ENCODE measurements at regions not wholly inside any gene's neighbourhood (a gene's known extent, or its start where the extent isn't known, plus 50 kb on each side); places are given as distances from the start of the nearest gene placed in this dataset.

GRCh38 chr2:226308986-226309385 lies 490.6 kb downstream of the IRS1 start:
- Histone ChIP-seq H3K27ac (ENCODE audit: low read depth in 1 of 2, low read length in 2 of 2) (no peak overlapping the region), H3K4me1 (ENCODE audit: insufficient read depth, low read length) (no peaks in the 10 kb centered on the region), H3K27me3 (ENCODE audit: control insufficient read depth in 1 of 2, insufficient read depth in 2 of 2, low read length in 2 of 2) (peaks cover 0 to 4% of the 10 kb centered on the region in 2 experiments), H3K4me3 (ENCODE audit: low read length) (no peak overlapping the region), H3K36me3 (ENCODE audit: insufficient read depth, low read length) (no peaks in the 10 kb centered on the region), H3K9me3 (ENCODE audit: control insufficient read depth in 1 of 2, insufficient read depth in 1 of 2, low read length in 2 of 2) (no peaks in the 10 kb centered on the region)
- peaks cover 28% of the 10 kb centered on the region for H3K27me3 Mint-ChIP-seq
- TF ChIP-seq CTCF (IDR thresholded peaks at IDR 0.05), result no peak
- no peaks in the 10 kb centered on the region for H3K4me1 Mint-ChIP-seq (ENCODE audit: low read depth)
- DNase-seq (no peak), ATAC-seq (ENCODE audit: poor library complexity) (no peak)
- H3K4me3 Mint-ChIP-seq, result no peak overlapping the region
- ChIA-PET CTCF (no interaction called here), POLR2A (no interaction called here)
- H3K27ac Mint-ChIP-seq, result no peak overlapping the region
- no peaks in the 10 kb centered on the region for H3K9me3 Mint-ChIP-seq
- H3K36me3 Mint-ChIP-seq (ENCODE audit: low read depth), result no peaks in the 10 kb centered on the region
- intact Hi-C loops (cut with DNase I, micrococcal nuclease), result no loop called here

GRCh38 chr2:226308323-226308680 lies 491.3 kb downstream of the IRS1 start:
- DNase-seq (no peak), ATAC-seq (ENCODE audit: poor library complexity) (no peak)
- Mint-ChIP-seq H3K27ac (no peak overlapping the region), H3K9me3 (no peaks in the 10 kb centered on the region), H3K36me3 (ENCODE audit: low read depth) (no peaks in the 10 kb centered on the region), H3K27me3 (peaks cover 26% of the 10 kb centered on the region), H3K4me3 (no peak overlapping the region), H3K4me1 (ENCODE audit: low read depth) (no peaks in the 10 kb centered on the region)
- no peak for TF ChIP-seq CTCF (IDR thresholded peaks at IDR 0.05)
- no peaks in the 10 kb centered on the region for H3K4me1 ChIP-seq (ENCODE audit: insufficient read depth, low read length)
- H3K27me3 ChIP-seq (ENCODE audit: control insufficient read depth in 1 of 2, insufficient read depth in 2 of 2, low read length in 2 of 2), result peaks cover 0 to 4% of the 10 kb centered on the region in 2 experiments
- no peak overlapping the region for H3K27ac ChIP-seq (ENCODE audit: low read depth in 1 of 2, low read length in 2 of 2)
- POLR2A ChIA-PET, result no interaction called here
- H3K4me3 ChIP-seq (ENCODE audit: low read length), result no peak overlapping the region
- CTCF ChIA-PET, result no interaction called here
- no peaks in the 10 kb centered on the region for H3K9me3 ChIP-seq (ENCODE audit: control insufficient read depth in 1 of 2, insufficient read depth in 1 of 2, low read length in 2 of 2)
- no peaks in the 10 kb centered on the region for H3K36me3 ChIP-seq (ENCODE audit: insufficient read depth, low read length)
- intact Hi-C loops (cut with DNase I, micrococcal nuclease), result no loop called here

GRCh38 chr2:226307487-226308322 lies 491.9 kb downstream of the IRS1 start:
- H3K36me3 Mint-ChIP-seq (ENCODE audit: low read depth), result no peaks in the 10 kb centered on the region
- Histone ChIP-seq H3K36me3 (ENCODE audit: insufficient read depth, low read length) (no peaks in the 10 kb centered on the region), H3K9me3 (ENCODE audit: control insufficient read depth in 1 of 2, insufficient read depth in 1 of 2, low read length in 2 of 2) (no peaks in the 10 kb centered on the region), H3K27ac (ENCODE audit: low read depth in 1 of 2, low read length in 2 of 2) (no peak overlapping the region), H3K27me3 (ENCODE audit: control insufficient read depth in 1 of 2, insufficient read depth in 2 of 2, low read length in 2 of 2) (peaks cover 0 to 4% of the 10 kb centered on the region in 2 experiments), H3K4me3 (ENCODE audit: low read length) (no peak overlapping the region), H3K4me1 (ENCODE audit: insufficient read depth, low read length) (no peaks in the 10 kb centered on the region)
- POLR2A ChIA-PET, result no interaction called here
- peaks cover 21% of the 10 kb centered on the region for H3K27me3 Mint-ChIP-seq
- ATAC-seq (ENCODE audit: poor library complexity), result no peak
- no peaks in the 10 kb centered on the region for H3K9me3 Mint-ChIP-seq
- peak in 2 of 14 experiments; percentile 9 to 12 for DNase-seq
- CTCF ChIA-PET, result no interaction called here
- no peaks in the 10 kb centered on the region for H3K4me1 Mint-ChIP-seq (ENCODE audit: low read depth)
- TF ChIP-seq CTCF (IDR thresholded peaks at IDR 0.05), result no peak
- no peak overlapping the region for H3K27ac Mint-ChIP-seq
- H3K4me3 Mint-ChIP-seq, result no peak overlapping the region
- intact Hi-C loops (cut with DNase I, micrococcal nuclease), result no loop called here
